GM19372 (cell line): ENCODE measurements at regions not wholly inside any gene's neighbourhood (a gene's known extent, or its start where the extent isn't known, plus 50 kb on each side); places are given as distances from the start of the nearest gene placed in this dataset.

Experiments used
- ATAC-seq: cut with Tn5 transposase; IDR thresholded peaks from one replicate; pipeline ENCODE4 v1.9.1; 2021; ENCODE audit warnings: mild to moderate bottlenecking, low read depth, moderate library complexity; ENCODE audit not compliant: unreplicated experiment

DNA sequence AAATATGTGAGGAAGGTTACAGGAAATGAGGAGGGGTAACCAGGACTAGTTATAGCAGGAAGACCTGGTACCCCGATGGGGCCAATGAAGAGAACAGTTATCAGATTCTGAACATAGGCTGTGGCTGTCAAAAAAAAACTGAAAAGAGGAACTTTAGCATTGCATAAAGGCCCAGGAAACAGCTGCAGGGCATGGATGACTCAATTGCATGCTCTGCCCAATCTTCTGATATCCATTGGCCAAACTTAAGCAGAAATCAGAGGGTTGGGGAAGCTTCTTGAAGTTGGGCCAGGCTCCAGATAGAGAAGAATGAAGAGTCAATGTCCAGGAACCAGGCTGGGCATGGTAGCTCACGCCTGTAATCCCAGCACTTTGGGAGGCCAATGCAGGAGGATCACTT, 1222.4 kb upstream of the PRKX start:
- ATAC-seq: no peak

DNA sequence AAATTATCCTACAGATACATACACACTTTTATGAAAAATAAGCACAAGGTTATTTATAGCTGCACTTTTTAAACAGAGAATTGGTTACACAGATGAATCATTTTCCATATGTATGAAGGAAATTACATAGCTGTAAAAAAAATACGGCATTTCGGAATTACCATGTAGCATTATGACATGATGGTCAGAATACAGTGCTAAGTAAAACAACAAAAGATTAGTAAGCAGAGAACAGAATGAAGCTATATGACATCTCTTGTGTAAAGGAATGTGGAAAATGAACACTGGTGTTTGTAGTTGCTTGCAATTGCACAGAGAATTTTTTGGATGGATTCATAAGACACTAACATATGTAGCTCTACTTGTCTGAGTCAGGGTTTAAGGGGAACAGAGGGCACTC, 1222.0 kb upstream of the PRKX start:
- ATAC-seq: no peak

DNA sequence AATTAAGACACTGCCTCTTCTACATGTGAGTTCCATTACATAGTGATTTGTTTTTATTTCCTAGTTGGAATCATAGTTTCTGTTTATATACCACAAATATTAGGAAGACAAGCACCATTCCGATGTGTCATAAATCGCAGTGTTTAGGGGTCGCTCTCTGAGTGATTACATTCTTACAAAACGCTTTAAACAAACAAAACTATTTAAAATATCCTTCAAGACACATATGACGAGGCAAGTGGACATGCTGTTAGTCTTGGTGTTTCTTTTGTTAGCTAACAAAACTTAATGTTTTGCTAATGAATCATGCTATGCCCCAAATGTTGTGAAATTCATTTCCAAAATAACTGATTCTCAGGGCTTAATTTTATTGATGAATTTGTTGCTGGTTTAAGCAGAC, 1219.3 kb upstream of the PRKX start:
- ATAC-seq: no peak

- no peak for ATAC-seq
Observed at GRCh38 chrX:4930426-4930825, 1217.0 kb upstream of the PRKX start.

DNA sequence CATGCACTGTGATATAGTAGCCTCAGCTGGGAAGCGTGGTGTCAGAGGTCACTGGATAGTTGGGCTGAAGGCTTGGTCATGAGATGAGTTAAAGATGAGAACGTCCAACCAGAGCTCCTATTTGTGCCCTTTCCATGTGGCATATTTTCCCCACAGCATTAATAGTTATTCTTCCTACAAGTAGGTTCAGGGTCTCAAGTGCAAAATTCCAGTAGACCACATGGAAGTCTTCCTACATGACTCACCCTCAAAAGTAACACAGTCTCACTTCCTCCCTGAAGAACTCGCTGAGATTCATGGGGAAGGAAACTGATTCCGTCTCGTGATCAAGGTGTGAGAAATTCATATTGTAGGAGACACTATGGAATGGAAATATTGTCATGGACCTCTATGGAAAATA, 1212.5 kb upstream of the PRKX start:
- no peak for ATAC-seq

- ATAC-seq: peak; percentile 54
Observed at GRCh38 chrX:4909348-4909747, 1195.9 kb upstream of the PRKX start.

DNA sequence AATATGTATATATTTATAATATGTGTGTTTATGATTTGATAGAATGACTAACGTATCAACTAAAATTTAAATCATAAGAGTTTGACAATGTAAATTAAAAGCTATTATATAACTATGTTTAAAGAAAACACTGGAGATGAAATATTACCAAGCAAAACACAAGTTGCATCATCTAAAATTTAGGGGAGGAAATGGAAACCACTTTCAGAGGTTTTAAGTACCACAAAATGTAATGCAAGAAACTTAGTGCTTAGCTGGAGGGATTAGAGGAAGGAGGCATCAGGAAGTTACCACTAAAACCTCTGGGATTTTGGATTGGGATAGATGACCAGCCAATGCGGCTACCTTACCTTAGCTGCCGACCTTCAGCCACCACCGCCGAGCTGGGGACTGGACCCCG, 1192.1 kb upstream of the PRKX start:
- ATAC-seq: no peak

GRCh38 chrX:4881277-4881676, 1167.8 kb upstream of the PRKX start:
- no peak for ATAC-seq

- no peak for ATAC-seq
Observed at GRCh38 chrX:4878640-4879039, 1165.2 kb upstream of the PRKX start.

- no peak for ATAC-seq
Observed at GRCh38 chrX:4876268-4876667, 1162.8 kb upstream of the PRKX start.

DNA sequence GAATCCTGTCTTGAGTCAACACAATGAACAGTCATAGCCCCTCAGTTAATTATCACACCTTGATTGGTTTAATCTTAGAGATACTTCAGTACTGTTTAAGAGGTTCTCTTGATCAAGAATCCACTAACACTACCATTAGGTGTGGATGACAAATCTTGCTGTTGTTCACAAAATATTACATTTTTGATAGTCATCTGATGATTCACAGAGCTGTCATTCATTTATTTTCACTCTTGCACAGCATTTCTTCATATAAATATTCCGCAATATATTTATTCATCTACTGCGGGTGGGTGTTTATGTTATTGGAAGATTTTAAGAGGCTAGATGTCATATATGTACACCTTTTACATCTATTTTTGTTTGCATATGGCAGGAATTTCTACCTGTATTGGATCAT, 1138.1 kb upstream of the PRKX start:
- ATAC-seq: no peak

DNA sequence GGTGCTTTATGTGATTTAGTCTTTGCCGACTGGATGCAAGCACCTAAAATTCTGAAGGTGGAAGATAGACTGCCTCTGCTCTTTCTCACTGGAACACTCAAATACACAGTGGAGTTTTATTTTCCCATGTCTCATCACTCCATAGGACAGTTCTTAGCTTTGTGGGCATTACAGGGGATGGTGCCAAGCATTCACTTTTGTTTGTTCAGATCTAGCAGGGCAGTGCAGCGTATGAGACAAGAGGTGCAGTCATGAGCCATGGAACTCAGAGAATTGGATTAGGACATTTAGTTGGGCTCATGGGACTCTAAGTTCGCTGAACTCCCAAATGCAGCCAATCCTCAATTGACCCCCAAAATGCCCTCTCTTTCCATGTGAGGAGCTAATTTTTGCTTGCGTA, 1136.9 kb upstream of the PRKX start:
- ATAC-seq: no peak

GRCh38 chrX:4844376-4844775, 1130.9 kb upstream of the PRKX start:
- no peak for ATAC-seq

GRCh38 chrX:4841216-4841745, 1127.8 kb upstream of the PRKX start:
- no peak for ATAC-seq

DNA sequence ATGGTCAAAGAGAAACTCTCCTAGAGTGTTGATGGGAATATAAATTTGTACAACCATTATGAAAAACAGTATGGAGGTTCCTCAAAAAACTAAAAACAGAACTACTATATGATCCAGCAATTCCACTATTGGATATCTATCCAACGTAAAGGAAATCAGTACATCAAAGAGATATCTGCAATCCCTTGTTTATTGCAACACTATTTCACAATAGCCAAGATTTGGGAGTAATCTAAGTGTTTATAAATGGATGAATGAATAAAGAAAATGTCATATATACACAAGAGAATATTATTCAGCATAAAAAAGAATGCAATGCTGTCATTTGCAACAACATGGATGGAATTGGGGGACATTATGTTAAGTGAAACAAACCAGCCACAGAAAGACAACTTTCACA, 1118.1 kb upstream of the PRKX start:
- no peak for ATAC-seq

DNA sequence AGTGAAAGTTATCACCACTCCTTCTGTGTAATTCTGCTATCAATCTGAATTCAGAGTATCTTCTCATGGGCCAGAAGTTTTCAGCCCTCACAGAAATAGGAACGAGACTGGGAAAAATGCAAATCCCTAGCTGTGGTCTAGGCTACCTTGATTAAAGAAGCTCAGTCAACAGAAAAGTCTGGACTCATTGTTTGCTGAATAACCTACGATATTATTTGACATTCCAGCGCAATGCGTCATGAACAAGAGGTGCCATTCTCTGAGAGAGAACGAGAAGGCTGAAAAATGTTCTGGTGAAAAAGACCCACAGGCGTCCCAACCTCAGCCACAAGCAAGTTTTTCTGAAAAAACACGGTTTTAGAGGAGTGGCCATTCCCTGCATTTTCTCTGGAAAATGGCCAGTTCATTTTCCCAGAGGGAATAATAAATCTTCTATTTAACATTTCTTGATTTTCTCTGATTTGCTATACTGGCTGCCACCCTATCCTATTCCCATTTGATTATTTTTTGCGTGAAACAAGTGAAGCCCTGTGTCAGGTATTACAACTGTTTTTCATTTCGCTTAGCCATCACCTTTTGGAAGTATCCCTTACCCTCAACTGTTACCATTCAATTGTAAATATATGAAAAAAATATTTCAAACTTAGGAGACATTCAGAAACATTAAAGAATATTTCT, 1117.6 kb upstream of the PRKX start:
- ATAC-seq: no peak

DNA sequence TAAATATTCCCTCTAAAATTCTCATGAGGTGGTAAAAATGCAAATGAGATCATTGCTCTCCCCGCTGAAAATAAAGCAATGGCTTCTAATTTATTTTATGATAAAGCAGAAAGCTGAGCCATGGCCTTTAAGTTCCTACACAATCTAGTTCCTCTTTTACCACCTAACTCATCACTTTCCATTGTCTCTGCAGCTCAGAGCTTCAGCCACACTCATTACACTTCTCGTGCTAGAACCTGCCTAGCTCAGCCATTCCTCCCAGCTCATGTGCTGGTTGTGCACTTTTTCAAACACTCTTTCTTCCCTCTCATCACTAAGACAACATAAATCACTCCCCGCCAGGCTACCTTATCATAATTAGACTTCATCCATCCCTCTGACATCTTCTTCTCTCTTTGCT, 1112.1 kb upstream of the PRKX start:
- ATAC-seq: no peak

DNA sequence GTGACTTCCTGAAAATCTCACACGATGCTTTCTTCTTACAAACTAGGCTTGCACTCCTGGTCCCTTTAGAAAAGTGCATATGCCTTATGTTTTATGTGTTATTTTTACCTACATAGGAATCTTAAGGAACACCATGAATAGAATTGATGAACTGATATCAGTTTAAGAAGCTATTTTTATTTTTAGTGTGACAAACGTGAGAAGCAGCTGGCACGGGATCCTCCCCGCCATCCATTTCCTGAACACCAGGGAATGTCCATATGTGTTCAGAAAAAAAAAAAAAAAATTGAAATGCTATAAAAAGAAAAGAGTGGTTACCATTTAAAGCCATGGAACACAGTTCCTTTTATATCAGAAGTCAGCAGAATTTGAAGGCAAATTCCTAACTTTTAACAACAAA, 1096.1 kb upstream of the PRKX start:
- ATAC-seq: no peak

GRCh38 chrX:4805502-4805901, 1092.1 kb upstream of the PRKX start:
- ATAC-seq: no peak

DNA sequence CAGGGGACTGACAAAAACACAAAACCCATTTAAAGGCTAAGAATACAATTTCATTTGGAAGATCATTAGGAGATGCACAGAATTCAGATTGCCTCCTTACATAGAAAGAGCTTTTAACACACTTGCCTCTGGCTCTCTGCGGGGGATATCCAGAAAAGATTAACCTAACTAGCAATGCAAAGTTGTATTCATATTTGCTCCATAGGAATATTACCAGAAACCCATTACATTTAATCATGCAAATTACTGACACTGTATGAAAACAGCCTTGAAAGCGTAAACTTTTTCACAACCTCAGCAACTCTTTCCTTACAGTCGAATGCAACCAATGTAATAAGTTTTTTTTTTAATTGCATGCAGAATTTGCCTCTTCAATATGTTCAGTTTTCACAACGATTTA, 1087.3 kb upstream of the PRKX start:
- ATAC-seq: no peak

DNA sequence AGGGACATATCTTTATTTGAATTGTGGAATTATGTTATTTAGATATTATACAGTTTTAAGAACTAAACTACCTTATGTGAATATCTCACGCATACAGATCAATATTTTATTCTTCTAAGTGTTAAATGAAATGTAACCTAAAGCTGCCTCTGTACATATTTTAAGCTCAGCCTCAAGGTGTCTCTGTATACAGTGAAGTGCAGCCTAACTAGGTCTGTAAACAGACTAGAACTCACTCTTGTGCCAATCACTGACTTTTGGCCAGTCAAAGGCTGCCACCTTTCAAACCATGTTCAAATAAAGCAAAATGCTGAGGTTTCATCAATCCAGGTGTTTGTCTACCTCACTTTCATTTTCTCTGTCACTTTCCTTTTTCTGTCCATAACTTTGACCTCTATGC, 1074.5 kb upstream of the PRKX start:
- ATAC-seq: no peak

DNA sequence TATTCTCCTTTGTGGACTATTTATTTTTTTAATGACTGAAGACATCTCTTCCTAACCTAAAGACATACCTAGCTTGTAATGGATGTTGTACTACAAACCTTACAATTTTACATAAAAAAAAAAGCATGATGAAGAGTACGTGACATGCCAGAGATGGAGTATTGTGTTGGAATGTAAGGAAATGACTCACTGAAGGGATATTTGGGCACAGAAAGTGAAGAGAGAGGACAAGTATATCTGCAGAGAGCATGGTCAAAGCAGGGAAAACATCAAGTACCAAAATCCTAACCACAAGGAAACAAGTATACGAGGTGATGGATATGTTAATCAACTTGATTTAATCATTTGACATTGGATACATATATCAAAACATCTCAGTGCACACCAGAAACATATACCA, 1051.4 kb upstream of the PRKX start:
- no peak for ATAC-seq

- ATAC-seq: no peak
Observed at GRCh38 chrX:4762196-4762595, 1048.7 kb upstream of the PRKX start.
